ENCODE measurements at regions not wholly inside any gene's neighbourhood (a gene's known extent, or its start where the extent isn't known, plus 50 kb on each side); places are given as distances from the start of the nearest gene placed in this dataset.

DNA sequence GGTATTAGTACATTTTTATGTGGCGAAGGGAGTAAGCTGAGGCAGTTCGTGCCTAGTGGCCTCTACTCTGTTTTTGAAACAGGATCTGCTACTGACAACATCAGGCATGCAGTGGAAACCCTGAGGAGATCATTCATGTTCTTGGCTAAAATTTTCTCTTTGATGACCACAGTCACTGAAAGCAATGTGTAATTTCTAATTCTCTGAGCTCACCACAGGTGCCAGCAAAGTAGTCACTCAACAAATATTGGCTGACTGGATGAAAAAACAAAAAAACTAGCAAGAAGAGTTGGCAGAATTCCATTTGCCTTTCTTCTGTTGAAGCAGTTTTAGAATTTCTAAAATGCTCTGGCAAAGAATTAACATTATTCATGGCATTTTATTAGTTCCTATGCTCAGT is 176.5 kb upstream of the KCTD7 start:
- TF ChIP-seq, protein P1, sequence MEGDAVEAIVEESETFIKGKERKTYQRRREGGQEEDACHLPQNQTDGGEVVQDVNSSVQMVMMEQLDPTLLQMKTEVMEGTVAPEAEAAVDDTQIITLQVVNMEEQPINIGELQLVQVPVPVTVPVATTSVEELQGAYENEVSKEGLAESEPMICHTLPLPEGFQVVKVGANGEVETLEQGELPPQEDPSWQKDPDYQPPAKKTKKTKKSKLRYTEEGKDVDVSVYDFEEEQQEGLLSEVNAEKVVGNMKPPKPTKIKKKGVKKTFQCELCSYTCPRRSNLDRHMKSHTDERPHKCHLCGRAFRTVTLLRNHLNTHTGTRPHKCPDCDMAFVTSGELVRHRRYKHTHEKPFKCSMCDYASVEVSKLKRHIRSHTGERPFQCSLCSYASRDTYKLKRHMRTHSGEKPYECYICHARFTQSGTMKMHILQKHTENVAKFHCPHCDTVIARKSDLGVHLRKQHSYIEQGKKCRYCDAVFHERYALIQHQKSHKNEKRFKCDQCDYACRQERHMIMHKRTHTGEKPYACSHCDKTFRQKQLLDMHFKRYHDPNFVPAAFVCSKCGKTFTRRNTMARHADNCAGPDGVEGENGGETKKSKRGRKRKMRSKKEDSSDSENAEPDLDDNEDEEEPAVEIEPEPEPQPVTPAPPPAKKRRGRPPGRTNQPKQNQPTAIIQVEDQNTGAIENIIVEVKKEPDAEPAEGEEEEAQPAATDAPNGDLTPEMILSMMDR (IDR thresholded peaks at IDR 0.05 in 2 of 3, conservative IDR thresholded peaks at IDR 0.05 in 1 of 3; ENCODE audit: control insufficient read depth in 2 of 3, extremely low read depth in 1 of 3, insufficient read depth in 1 of 3, low read depth in 3 of 3, low read length in 3 of 3), result no peak
- TF ChIP-seq TAF1 (IDR thresholded peaks at IDR 0.05; ENCODE audit: borderline replicate concordance, low read depth, low read length), result no peak
- TF ChIP-seq SPI1 (IDR thresholded peaks at IDR 0.05; ENCODE audit: borderline replicate concordance, insufficient read depth, low read depth, low read length), result no peak
- TF ChIP-seq RFX5 (IDR thresholded peaks at IDR 0.05; ENCODE audit: low read depth, low read length), result no peak

Data from GM12878 (cell line).